Right lobe of liver (tissue), 6 donors: ENCODE measurements at regions not wholly inside any gene's neighbourhood (a gene's known extent, or its start where the extent isn't known, plus 50 kb on each side); places are given as distances from the start of the nearest gene placed in this dataset.
"Not testable (repeated sequence)": the region's sequence is repeated elsewhere in the genome, so short reads cannot be mapped to it uniquely, and the experiment has no call there.

Experiments used
- ATAC-seq, 4 donors: fragments of 200-7000 bp; cut with Tn5 transposase; one replicate each; pipeline ENCODE4 v1.9.1; 2020; ENCODE audit warnings: mild to moderate bottlenecking in 4 of 4, moderate library complexity in 4 of 4
- DNase-seq, 3 donors: peaks; one replicate each; pipeline ENCODE4 v3.0.0-alpha.2; 2020
- H3K27ac ChIP-seq, 3 donors: fragments of 200-600 bp; one replicate each; pipeline ENCODE4 v1.8.0; 2022
- H3K27me3 ChIP-seq, 2 donors: fragments of 200-600 bp; one replicate each; pipeline ENCODE4 v1.8.0; 2022
- H3K36me3 ChIP-seq, 4 donors: fragments of 200-600 bp; sonication (generic) in 1 of 4; one replicate each; pipeline versions ENCODE4 v1.5.1 to v1.8.0; 2017 to 2022; ENCODE audit warnings: control low read depth in 1 of 4
- H3K4me1 ChIP-seq, 4 donors: fragments of 200-600 bp; sonication (generic) in 1 of 4; one replicate each; pipeline versions ENCODE4 v1.5.1 to v1.8.0; 2017 to 2022; ENCODE audit warnings: control low read depth in 1 of 4
- H3K4me3 ChIP-seq, 3 donors: fragments of 200-600 bp; one replicate each; pipeline ENCODE4 v1.8.0; 2022
- H3K9me3 ChIP-seq, 4 donors: fragments of 200-600 bp; sonication (generic) in 1 of 4; one replicate each; pipeline versions ENCODE4 v1.5.1 to v1.8.0; 2017 to 2022; ENCODE audit warnings: control low read depth in 1 of 4
- POLR2A ChIP-seq: fragments of 450-650 bp; IDR thresholded peaks from one replicate; pipeline ENCODE4 v1.6.1; 2017; ENCODE audit warnings: antibody characterized with exemption, mild to moderate bottlenecking
- WGBS: methylation state at CpG from one replicate; pipeline ENCODE4 v1.1.6; 2018; ENCODE audit warnings: low coverage, low lambda C conversion rate; ENCODE audit not compliant: insufficient coverage; ENCODE audit errors: missing lambda C conversion rate; 5-methylcytosine and 5-hydroxymethylcytosine counted together
- intact Hi-C, 2 donors: fragments of 100-400 bp; cut with DNase I; formaldehyde crosslinking; loops; one replicate each; pipeline versions ENCODE4 v1.11.2 to v1.14.1; 2022
- TF ChIP-seq, protein P1 (sequence below), 4 donors: fragments of 200-600 bp in 3 of 4; fragments of 450-650 bp in 1 of 4; IDR thresholded peaks; one replicate each; pipeline versions ENCODE4 v1.5.1 to v1.8.0; 2016 to 2022; ENCODE audit warnings: antibody characterized with exemption in 4 of 4, mild to moderate bottlenecking in 2 of 4
- donor health status: DM: no; HTN: yes; CAD: no.
- donor health status: DM: no; HTN: no; CAD: no.
- donor health status: DM: no; HTN: no; CAD: no.
- donor health status: DM: no; HTN: yes; CAD: no.
- donor health status: DM: no; HTN: yes; CAD: no.

DNA sequence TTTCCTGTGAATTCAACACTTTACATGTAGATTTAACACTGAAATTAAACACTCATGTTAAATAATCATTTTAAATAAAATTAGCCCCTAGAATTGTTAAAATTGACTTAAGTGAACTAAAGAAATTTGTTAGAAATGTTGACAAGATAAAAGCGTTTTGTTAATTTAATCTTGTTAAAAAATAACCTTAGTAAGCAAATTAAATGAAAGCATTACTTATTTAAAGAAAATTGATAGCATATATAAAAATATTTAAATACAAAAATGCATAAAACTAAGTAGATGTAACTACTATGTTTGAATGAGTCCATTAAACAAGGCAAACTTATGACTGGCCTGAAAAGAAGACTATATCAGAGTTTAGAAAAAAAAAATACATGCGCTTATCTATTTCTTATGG lies 99.0 kb upstream of the TRPC4 start:
- DNase-seq (no peak), ATAC-seq (no peak)
- TF ChIP-seq, protein P1, sequence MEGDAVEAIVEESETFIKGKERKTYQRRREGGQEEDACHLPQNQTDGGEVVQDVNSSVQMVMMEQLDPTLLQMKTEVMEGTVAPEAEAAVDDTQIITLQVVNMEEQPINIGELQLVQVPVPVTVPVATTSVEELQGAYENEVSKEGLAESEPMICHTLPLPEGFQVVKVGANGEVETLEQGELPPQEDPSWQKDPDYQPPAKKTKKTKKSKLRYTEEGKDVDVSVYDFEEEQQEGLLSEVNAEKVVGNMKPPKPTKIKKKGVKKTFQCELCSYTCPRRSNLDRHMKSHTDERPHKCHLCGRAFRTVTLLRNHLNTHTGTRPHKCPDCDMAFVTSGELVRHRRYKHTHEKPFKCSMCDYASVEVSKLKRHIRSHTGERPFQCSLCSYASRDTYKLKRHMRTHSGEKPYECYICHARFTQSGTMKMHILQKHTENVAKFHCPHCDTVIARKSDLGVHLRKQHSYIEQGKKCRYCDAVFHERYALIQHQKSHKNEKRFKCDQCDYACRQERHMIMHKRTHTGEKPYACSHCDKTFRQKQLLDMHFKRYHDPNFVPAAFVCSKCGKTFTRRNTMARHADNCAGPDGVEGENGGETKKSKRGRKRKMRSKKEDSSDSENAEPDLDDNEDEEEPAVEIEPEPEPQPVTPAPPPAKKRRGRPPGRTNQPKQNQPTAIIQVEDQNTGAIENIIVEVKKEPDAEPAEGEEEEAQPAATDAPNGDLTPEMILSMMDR (IDR thresholded peaks at IDR 0.05): no peak
- TF ChIP-seq POLR2A: no peak
- Histone ChIP-seq H3K27me3 (no peaks in the 10 kb centered on the region), H3K9me3 (no peaks in the 10 kb centered on the region), H3K4me3 (no peak overlapping the region), H3K36me3 (no peaks in the 10 kb centered on the region), H3K4me1 (no peaks in the 10 kb centered on the region), H3K27ac (no peak overlapping the region)
- intact Hi-C loops: no loop called here
- WGBS: 66% methylated on average over 2 of the region's 2 CpGs

DNA sequence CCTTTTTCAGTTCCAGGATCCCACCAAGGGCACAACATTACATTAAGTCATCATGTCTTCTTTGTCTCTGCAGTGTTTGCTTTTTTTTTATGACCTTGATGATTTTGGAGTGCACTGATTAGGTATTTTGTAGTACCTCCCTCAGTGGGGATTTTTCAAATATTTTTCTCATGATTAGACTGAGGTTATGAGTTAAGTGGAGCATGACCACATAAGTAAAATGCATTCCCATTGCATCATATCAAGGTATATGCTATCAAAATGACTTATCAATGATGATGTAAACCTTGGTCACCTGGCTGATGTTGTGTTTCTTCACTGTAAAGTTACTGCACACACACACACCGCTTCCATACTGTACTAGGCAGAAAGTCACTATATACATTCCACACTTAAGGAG lies 96.7 kb upstream of the TRPC4 start:
- WGBS: 86% methylated on average over 1 of the region's 1 CpG
- no peaks in the 10 kb centered on the region for H3K27me3 ChIP-seq

DNA sequence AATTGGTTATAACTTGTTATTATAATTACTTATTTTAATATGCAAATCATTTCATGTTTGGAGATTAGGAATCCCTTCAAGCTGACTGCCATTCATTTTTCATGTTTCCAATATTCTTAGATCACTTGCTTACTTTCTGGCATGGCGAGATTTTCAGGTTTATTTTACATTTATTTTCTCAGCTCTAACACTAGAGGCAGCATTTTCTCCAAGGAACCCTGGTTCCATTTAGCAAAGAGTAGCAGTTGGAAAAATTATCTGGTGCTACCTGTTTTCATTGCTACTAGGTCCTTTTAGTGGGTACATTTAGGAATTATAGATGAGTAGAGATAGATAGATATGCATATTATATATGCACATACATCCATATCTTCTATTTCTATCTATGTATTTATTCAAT lies 90.9 kb upstream of the TRPC4 start:
- WGBS: 62% methylated on average over 1 of the region's 1 CpG
- no peaks in the 10 kb centered on the region for H3K4me1 ChIP-seq
- DNase-seq (no peak), ATAC-seq (no peak)
- no peaks in the 10 kb centered on the region for H3K36me3 ChIP-seq
- intact Hi-C loops: no loop called here
- no peaks in the 10 kb centered on the region for H3K27me3 ChIP-seq
- no peak overlapping the region for H3K27ac ChIP-seq
- no peaks in the 10 kb centered on the region for H3K9me3 ChIP-seq
- TF ChIP-seq, protein P1 (IDR thresholded peaks at IDR 0.05): peak in 2 of 4 donors; percentile 4 to 8
- no peak for TF ChIP-seq POLR2A
- no peak overlapping the region for H3K4me3 ChIP-seq

More for the DNA sequence above, 96.7 kb upstream of the TRPC4 start:
- Histone ChIP-seq H3K4me1 (no peaks in the 10 kb centered on the region), H3K9me3 (no peaks in the 10 kb centered on the region), H3K4me3 (no peak overlapping the region), H3K36me3 (no peaks in the 10 kb centered on the region), H3K27ac (no peak overlapping the region)
- ATAC-seq (no peak), DNase-seq (no peak)
- intact Hi-C loops: no loop called here
- TF ChIP-seq POLR2A: no peak
- TF ChIP-seq, protein P1 (IDR thresholded peaks at IDR 0.05): no peak

DNA sequence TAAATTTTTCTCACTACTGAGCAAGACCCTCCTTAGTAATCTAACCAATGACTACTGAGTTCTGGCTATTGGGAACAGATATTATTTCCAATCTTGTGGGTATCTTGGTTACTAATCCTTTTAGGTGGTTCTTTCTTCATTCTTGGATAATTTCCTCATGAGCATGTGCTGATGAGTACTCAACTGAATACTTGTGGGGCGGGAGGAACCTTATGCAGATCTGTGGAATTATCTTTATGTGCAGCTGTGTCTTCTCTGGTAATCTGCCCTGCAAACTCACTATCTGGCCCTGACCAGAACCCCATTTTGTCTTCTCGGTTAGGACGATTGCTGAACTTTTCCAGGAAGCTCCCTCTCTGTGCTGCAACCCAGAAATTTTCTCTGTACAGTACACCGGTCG lies 89.7 kb upstream of the TRPC4 start:
- no peaks in the 10 kb centered on the region for H3K9me3 ChIP-seq
- TF ChIP-seq, protein P1 (IDR thresholded peaks at IDR 0.05): no peak
- no peak for TF ChIP-seq POLR2A
- H3K4me1 ChIP-seq: no peaks in the 10 kb centered on the region
- 69% methylated on average over 5 of the region's 5 CpGs for WGBS
- no peaks in the 10 kb centered on the region for H3K27me3 ChIP-seq
- H3K27ac ChIP-seq: no peak overlapping the region
- intact Hi-C loops: no loop called here
- ATAC-seq: no peak
- no peak for DNase-seq
- H3K36me3 ChIP-seq: no peaks in the 10 kb centered on the region
- H3K4me3 ChIP-seq: no peak overlapping the region

DNA sequence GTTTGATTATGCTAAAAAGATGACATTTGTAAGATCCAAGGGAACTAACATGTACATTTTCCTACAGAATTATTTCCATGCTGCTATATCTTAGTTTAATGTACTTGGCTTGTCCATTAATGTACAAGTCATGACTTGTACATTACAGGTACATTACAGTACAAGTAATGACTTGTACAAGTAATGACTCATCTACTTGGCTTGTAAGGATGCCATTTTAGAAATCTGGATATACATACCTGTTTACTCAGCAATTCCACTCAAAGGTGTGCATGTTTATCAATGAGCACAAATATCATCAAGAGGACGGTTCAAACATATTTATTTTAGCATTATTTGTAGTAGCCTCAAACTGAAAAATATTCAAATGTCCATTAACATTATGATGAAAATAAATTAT lies 87.0 kb upstream of the TRPC4 start:
- Histone ChIP-seq H3K4me3 (no peak overlapping the region), H3K27ac (no peak overlapping the region), H3K4me1 (no peaks in the 10 kb centered on the region), H3K36me3 (no peaks in the 10 kb centered on the region), H3K27me3 (no peaks in the 10 kb centered on the region), H3K9me3 (no peaks in the 10 kb centered on the region)
- intact Hi-C loops: no loop called here
- TF ChIP-seq, protein P1 (IDR thresholded peaks at IDR 0.05): no peak
- no peak for TF ChIP-seq POLR2A
- DNase-seq: no peak
- ATAC-seq: no peak
- 47% methylated on average over 1 of the region's 1 CpG for WGBS

DNA sequence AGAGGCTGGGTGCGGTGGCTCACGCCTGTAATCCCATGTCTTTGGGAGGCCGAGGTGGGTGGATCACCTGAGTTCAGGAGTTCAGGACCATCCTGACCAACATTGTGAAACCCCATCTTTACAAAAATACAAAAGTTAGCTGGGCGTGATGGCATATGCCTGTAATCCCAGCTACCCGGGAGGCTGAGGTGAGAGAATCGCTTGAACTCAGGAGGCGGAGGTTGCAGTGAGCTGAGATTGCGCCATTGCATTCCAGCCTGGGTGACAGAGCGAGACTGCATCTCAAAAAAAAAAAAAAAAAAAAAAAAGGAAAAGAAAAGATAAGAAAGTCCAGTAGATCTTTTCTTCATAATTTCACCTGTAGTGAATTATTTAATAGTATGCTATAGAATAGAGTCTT lies 85.0 kb upstream of the TRPC4 start:
- not testable (repeated sequence) for H3K27ac ChIP-seq, ATAC-seq, H3K4me3 ChIP-seq

More for the DNA sequence above, 85.0 kb upstream of the TRPC4 start:
- H3K27me3 ChIP-seq, H3K9me3 ChIP-seq, intact Hi-C loops, H3K36me3 ChIP-seq, H3K4me1 ChIP-seq, DNase-seq: not testable (repeated sequence)
- WGBS: 71% methylated on average over 6 of the region's 9 CpGs
